Vagina (tissue), 2 donors: ENCODE measurements at regions not wholly inside any gene's neighbourhood (a gene's known extent, or its start where the extent isn't known, plus 50 kb on each side); places are given as distances from the start of the nearest gene placed in this dataset.

ENCODE experiments used
- POLR2A ChIP-seq, 2 donors: fragments of 450-650 bp; IDR thresholded peaks; one replicate each; pipeline ENCODE4 v1.6.1; 2017; ENCODE audit warnings: antibody characterized with exemption in 2 of 2, mild to moderate bottlenecking in 2 of 2, moderate library complexity in 2 of 2
- TF ChIP-seq, protein P1 (sequence below), 3 experiments: fragments of 450-650 bp in 2 of 3; fragments of 200-600 bp in 1 of 3; sonication (generic) in 1 of 3; IDR thresholded peaks; one replicate each; pipeline ENCODE4 v1.5.1; 2017 to 2019; ENCODE audit warnings: antibody characterized with exemption in 3 of 3, mild to moderate bottlenecking in 2 of 3, moderate library complexity in 2 of 3

DNA sequence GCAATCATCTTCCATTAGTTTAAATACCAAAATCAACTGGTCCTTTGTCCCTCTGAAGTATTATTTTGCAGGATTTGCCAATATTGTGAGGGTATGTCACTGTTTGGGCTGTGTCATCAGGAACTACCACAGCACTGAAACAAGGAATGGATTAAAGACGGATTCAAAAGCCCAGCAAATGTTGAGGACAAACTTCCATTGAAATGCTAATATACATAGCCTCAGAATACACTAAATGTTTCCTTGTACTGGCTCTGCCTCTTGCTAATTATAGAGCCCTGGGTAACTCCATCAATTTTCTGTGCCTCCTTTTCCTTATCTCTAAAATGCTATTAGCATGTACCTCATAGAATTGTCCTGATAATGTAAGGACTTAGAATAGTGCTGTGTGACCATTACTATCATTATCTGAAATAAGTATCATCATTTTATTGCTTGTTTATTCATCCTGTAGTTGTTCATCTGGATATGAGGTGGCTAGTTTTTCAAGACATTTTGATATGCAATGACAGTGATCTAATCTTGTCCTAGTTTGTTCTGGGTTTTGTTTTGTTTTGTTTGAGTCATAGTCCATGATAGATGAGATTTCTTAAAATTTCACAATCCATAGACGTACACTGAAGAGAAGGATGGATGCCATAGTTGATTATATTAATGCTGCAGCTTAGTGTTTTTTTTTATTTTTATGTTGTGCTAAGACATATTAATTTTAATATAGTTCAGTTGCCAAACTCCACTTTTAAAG is 333.4 kb upstream of the KCNH7 start:
- TF ChIP-seq, protein P1, sequence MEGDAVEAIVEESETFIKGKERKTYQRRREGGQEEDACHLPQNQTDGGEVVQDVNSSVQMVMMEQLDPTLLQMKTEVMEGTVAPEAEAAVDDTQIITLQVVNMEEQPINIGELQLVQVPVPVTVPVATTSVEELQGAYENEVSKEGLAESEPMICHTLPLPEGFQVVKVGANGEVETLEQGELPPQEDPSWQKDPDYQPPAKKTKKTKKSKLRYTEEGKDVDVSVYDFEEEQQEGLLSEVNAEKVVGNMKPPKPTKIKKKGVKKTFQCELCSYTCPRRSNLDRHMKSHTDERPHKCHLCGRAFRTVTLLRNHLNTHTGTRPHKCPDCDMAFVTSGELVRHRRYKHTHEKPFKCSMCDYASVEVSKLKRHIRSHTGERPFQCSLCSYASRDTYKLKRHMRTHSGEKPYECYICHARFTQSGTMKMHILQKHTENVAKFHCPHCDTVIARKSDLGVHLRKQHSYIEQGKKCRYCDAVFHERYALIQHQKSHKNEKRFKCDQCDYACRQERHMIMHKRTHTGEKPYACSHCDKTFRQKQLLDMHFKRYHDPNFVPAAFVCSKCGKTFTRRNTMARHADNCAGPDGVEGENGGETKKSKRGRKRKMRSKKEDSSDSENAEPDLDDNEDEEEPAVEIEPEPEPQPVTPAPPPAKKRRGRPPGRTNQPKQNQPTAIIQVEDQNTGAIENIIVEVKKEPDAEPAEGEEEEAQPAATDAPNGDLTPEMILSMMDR (IDR thresholded peaks at IDR 0.05), result no peak
- TF ChIP-seq POLR2A (IDR thresholded peaks at IDR 0.05), result no peak
